Stimulated activated CD4-positive, alpha-beta T cell treated with anti-CD3 and anti-CD28 coated beads, Interleukin-4, amount 100 ng/mL, for 4 hours (primary cell): ENCODE measurements at regions not wholly inside any gene's neighbourhood (a gene's known extent, or its start where the extent isn't known, plus 50 kb on each side); places are given as distances from the start of the nearest gene placed in this dataset.

Experiments
- DNase-seq, 2 experiments: peaks; one replicate each; pipeline ENCODE4 v3.0.0-alpha.2; 2020

DNA sequence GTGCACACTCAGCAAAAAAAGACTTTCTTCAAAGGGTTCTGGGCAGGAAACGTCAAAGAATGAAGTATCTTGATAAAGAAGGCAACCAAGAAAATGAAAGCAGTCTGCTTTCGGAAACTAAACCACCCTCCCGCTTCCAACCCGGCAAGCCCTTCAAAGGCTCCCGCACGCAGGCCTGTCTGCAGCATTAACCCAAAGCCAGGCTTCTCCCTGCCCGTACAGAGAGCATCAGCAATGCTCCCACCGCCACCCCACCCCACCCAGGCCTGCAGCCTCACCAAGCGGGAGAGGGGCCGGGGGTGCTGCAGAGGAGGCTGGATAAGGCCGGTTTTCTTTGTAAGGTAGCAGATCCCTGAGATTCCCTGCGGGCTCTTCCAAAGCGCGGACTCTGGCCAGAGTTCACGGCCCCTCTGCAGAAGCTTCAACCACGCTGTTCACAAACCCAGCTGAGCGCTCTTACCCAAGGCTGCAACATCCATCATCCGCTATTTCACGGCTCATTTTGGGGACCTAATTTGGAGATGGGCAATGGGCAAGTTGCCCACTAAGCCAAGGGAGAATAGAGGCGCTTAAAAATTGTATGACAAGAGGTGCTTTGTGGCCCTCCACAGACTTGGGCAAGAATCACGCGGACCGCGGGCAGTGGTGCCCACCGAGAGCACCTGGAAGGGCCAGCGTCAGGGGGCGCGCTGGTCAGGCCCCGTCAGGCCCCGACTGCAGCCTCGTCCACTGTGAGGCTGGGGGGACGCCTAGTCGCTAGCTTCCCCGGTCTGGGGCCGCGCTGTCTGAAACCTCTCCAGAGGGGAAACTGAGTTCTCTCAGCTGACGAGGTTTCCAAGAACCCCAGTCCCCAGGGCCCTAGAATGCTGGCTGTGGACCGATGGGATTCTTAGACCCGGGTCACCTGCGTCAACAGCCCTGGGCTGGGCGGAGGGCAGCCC, 225.4 kb upstream of the ID2 start:
- peak; percentile 39 to 45 for DNase-seq

DNA sequence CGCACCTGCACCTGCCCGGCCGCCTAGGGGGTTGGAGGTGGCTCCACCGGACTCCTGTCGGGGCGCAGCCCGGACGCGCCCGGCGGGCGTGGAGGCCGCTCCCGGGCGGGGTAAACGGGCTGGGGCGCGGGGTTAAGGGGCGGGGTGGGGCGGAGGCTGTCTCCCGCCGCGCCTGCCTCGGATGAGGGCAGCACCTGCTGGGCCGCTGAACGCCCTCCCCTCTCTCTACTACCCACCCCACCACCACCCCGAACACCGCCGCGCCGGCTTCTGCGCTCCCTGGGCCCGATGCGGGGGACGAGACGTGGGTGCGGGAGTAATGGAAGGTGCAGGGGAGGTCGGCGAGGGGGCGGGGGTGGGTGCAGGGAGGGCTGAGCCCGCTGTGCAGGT, 224.8 kb upstream of the ID2 start:
- DNase-seq = no peak

DNA sequence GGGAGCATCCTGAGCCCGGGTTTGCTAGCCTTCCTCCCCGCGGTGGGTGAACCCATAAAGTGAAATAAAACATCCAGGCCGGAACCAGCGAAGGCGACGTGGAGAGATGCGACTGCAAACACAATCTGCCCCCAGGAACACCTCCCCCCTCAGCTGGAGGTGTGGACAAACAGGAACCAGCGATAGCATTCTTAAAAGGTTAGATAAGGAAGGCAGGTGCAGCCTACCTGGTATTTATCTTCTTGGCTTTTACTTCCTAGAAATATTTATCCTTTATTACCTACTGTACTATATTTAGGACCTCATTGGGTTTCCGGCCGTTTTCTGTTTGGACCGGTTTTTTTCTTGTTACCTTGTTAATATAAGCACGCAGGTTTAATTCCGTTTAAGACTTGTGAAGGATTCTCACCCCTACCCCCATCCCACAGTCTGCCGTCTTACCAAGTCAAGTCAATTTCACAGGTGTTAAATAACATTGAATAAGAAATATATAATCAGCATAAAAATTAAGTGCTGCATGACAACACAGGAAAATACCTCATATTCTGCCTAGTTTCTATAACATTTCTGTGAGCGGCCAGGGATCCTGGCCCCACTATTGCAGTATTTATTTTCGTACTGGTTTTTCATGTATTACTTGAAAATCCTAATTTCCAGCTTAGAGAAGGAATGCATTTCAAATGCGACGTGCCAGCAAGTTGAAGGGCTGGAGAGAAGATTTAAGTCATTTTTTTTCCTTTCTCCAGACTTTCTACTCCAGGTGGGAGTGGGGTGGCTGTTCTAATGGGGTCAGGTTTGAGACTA, 224.0 kb upstream of the ID2 start:
- DNase-seq = no peak

DNA sequence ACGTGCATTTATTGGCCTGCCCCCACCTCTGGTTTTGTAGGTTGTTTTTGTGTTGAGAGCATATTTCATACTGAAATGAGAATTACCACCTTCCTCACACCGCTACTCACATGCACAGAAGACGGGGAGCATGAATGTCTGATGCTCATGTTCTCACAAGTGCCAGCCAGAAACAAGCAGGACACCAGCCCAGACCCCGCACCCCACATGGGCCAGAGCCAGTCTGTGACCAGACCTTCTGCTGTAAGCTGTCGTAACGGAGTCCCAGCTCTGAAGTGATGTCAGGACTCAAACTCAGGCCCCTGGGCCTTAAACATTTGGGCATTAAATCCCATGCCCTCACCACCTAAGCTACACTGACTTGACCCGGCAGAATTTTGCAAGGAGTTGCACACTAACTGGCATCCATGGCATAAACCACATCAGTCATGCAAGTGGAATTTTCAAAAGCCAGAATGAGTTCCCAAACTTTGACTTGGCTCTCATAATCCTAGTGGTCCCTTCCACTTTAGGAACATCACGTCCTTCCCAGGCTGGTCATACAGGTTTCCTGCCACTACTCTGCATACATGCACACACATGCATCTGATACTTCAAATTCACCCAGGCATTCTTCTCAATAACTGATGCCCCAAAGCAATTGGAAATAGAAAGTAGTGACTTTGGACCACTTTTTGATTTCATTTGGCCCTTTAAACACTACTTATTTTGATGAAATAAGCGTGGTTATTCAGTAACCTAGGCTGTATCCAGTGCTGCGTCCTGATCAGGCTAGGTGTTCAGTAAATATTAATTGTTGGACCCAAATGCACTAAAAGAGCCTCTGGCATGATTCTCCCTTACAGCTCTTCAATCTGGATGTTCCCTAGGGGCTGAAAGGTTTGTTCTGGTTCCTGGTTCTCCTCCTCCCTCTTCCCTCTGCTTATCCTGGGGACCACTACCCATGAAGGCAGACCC, 223.1 kb upstream of the ID2 start:
- DNase-seq = no peak

DNA sequence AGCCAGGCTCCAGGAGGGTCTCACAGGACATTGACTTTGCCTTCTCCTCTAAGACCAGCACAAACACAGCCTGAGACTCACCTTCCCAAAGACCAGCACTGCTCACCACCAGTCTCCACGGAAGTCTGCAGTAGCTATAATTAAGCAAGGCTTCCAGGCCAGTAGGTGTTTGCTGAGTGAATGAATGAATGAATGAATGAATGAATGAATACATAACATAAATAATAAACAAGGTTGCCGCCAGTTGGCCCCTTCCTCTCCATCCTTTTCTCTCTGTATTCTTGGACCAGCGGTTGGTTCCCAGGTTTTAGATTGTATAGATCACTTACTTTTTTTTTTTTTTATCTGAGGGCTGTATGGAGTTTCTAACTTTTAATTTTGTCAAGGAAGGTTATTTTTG, 222.4 kb upstream of the ID2 start:
- no peak for DNase-seq

DNA sequence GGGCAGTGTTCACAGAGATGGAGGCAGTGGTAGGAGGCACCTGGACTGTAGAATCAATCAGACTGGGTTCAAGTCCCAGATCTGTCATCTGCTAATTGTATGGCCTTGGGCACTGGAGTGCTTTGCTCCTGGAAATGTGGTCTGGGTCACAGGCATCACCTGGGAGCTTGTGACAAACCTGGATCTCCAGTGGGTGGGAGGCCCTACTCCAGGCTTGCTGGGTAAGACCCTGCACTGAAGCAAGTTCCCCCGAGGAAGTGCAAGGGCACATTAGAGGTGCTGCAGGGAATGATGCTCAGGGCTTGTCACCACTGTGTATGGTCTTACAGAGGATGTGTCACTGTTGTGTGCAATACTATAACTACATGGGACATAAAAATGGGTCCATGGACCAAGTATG, 220.5 kb upstream of the ID2 start:
- DNase-seq = no peak

DNA sequence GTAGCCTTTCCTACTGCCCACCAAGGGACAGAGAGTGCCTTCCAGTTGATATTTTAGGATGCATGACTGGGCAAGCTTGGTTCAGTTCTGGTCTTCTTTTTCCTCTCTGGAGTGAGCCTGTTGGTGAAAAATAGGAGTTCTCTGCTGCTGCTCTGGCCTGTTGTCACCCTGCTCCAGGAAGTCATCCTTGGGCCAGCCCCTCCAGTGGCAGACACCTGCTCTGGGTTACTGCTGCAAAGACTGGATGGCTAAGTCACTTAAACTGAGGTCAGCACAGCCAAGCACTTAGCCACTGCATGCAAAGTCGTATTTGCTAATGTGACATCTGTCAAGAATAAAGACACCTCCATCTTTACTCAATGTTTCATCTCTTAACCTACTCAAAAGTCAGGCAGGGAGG, 219.6 kb upstream of the ID2 start:
- no peak for DNase-seq

DNA sequence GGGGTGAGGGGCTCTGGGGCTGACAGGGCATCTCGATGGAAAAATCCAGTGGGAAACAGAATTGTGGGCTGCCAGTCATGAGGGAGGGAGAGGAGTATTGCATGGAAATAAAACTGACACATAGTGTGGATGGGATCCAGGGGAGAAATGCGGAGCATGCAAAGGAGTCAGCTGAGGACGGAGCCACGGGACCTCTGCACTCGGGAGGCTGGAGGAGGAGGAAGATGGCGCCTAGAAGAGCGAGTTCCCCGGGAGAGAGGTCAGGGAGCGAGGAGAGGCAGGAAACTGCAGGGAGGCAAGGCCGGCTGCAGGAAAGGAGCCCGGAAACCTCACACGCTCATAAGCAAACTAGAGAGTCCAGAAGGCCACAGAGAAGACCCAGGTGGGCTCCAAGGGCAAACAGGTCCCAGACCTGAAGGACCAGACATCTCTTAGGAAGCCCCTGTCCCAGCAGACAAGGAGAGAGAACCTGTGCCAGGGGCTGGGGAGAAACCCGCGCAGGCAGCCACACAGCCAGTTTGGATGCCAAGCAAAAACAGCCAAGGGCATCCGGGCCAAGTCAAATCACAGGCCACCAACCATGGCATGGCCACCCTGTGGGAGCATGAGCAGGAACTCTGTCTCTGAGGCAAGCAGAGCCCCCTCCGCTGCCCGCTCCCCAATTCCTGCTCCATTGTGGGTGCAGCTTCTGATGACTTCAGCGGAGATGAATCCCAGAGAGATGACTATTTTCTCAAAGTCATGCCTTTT, 218.8 kb upstream of the ID2 start:
- DNase-seq = no peak

DNA sequence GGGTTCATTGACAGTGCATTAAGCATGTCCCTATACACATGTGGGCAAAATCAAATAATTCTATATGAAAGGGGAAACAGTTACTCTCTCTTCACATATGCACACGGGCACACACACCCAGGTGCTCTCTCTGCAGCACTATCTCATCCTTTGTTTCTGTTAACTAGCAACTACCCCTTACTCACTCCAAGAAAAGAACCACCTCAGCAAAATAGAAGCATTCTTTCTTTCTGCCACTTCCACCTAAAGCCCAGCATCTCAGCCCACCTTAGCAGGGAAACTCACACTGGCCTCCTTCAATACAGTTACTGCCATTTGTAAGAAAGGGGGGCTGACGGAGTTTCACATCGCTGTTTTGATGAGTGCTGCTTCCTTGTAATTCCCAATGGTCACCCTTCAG, 216.3 kb upstream of the ID2 start:
- DNase-seq = no peak

DNA sequence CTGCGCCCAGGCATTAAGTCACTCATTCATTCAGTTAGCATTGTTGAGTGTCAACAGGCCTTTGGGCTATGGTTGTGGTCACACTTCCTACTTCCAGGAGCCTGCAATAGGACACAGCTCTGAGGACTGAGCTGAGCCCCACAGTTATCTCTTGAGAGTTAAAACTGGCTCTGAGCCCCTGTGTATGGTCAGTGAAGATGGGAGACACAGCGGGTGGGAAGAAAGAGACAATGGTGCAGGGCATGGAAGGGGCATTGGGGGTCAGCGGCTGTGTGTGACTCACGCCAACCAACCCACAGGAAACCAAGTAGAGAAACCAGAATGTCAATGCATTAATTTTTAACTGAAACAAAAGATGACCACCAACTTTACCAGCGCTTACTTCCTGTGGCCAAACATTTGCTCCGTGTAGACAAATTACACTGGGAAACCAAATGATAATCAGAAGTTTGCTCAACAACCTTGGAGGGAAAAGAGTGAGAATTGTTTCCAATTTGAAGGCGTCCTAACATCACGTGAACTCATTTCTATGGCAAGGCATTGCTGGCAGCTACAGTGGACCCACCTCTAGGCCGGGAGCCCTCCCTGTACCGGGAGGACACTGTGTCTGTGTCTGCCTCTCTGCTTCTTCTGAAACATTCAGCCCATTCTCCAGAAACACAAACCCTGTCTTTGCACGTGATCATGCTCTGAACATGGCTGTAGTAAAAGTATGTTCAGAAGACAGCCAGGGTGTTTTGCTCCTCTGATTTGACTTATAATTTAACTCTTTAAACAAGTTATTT, 212.0 kb upstream of the ID2 start:
- no peak for DNase-seq

DNA sequence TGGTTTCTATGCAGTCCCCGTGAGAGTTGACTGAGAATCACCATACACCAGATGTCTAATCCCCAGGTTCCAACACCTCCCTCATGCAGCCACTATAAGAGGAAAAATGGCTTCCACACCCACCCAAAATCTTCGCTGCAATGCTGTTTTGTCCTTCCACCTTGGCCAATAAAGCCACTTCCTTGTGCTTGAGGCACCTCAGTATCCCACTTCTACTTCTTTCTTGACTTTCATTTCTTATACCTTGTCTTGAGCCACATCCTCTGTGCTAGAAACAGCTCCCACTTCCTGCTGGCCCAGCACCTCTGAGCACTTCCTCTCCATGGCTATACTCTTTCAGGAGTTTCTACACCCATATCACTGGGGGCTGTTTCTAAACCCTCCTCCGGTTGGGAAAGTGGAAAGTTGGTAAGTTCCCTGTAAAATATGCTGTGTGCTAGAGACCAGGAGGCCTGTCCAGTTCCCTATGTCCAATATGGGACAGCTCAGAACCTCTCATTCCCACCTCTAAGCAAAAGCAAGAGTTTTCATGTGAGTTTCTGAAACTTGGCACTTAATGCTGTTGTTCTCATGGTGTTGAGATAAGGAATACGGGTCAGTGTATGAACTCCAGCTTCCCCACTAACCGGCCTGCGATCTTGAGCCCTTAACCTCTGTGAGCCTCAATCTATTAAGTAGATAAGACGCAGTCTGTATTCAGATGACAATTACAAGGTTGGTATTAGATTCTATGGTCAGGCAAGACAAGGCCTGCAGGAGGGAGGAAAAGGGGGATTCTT, 209.1 kb upstream of the ID2 start:
- no peak for DNase-seq

DNA sequence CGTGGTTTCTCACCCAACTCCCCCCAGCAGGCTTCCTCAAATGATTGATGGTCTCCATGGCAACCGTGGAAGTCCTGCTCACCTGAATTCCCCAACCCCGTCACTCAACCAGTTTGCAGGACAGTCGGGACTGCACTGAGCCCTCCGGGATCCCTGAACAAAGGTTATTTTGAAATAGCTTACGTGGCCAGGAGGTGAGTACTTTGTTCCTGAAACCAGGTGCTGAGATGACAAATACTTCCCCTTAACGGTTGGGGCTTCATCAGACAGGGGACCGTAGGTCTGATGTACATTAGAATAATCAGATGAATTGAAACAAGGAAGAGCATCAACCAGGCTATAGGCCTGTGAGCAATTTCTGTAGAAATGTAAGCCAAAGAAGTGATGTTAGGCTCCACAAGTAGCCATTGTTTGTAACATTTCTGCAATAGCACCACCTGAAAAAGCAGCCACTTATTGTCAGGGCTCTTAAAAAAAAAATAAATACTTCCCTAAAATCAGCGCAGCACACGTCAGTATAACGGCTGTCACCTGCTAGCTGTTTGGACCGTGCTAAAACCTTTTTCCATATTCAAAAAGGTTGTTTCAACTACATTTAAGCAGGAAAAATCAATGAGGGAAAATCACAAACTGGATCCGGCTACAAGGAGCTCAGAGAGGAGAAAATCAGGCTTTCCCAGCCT, 206.4 kb upstream of the ID2 start:
- peak in 1 of 2 experiments; percentile 47 for DNase-seq

DNA sequence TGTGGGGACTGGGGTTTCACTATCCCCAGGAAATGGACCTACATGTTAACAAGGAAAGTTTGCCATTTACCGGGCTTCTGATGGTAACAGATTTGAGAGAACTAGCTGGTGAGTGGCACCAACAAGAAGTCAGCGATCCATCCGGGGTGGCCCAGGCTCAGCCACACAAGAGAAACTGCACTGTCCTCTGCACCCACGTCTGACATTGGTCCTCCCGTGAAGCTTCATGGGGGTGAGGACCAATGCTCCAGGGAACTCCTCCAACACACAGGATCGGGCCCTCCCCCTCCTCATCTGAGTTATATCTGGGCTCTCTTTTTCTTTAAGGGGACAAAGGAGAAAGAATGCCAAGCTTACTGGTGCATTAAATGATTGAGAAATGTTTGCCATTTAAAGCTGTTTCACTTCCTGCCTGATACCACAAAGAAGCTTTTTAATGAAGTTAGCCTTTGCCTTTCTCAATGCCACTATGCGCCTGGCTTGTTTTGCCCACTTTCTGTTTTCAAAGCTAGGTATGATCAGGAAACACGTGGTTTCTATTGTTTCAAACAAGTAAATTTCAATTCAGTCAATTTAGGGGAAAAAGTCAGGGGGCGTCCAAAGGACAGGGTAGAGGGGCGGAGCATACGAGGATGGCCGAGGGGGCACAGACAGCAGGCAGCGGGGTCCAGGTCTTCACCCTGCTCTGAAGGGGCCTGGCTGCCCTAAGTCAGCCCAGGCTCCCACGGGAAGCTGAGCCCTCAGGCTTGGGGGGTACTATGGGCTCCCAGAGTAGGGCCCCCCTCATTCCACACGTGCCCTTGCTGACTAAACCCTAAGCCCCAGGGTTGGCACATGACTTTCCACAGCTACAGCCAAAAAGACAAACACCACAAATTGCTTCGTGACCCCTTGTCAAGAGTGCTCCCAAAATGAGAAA, 204.0 kb upstream of the ID2 start:
- no peak for DNase-seq

DNA sequence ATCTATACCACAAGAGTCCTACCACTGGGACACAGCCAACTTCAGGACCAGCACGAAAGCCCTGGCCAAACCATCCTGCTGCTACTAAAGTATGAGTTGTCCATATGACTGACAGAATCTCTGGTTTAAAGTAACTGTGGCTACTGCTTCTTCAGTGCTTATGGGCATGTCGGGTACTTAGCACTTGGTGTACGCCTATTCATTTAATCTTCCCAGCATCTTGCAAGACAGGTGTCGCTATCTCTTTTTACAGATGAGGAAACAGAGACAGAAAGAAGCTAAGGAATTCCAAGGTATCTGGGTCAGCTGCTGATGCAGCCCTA, 203.4 kb upstream of the ID2 start:
- DNase-seq = no peak

DNA sequence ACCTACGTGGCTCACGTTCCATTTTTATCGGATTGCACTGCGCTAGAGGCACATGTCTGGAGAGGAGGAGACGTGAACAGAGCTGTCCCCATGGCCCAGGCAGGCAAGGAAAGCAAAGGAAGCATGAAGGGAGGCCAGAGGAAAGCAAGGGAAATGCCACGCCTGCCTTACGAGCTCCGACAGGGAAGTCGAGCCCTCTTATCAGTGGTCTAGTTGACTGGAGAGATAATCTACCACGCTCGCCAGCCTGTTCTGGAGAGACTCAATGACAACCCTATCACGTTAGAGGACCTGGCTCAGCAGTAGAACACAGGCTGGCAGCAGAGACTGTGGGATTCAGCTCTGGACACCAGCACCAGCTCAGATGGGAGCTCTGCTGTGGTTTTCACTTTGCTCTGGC, 202.6 kb upstream of the ID2 start:
- DNase-seq = no peak

DNA sequence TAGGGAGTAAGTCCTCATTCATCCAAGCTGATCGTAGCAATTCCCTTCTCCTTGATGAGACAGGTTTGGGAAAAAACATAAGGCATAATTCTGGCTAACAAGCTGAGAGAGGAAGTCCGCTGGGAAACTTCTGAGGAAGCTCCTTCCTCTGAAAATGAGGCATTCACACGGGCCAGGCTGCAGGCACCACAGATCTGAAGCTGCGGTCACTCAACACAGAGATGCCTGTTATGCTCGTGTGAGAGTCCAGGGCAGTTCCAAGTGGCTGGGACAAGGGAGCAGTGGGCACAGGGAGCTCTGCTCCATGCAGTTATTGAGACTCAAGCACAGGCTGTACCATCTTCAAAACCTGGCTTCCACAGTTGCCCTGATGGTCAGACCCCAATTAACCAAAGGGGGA, 200.9 kb upstream of the ID2 start:
- no peak for DNase-seq

DNA sequence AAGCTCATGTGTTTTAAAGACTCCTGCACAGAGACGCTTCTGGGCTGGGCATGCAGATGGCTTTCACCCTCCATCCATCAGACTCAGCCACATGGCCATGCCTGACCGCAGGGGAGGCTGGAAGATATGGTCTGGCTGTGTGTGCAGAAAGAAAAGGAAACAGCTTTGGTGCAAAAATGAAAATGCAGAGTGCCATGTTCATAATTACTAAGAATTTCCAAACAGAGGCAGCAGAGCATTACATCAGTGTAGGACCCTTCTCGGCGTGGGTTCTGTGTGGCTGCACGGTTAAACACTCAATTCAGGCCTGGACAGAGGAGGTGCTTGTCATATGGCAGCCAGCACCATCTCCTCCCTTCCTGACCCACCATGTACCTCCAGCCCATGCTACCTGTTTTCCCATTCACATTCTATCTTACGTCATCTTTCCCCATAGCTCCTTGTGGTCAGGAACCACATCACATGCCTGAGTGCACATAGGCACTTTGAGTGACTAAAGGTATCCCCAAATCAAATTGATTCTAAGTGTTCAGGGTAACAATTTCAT, 200.3 kb upstream of the ID2 start:
- no peak for DNase-seq

DNA sequence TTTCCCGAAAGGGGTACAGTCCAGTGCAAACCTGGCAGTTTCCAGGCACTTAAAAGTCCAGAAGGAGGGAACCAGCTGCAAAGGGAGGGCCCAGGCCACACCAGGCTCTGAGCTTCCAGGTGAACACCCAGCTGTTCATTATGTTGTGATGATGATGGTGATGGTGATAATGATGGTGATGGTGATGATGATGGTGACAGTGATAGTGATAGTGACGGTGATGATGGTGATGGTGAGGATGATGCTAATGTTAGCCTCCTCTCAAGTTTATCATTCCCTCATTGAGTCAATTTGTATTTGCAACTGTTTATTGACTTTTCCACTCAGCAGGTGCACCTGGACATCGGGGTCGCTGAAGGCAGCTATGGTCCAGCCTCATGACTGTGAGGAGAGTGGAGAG, 199.4 kb upstream of the ID2 start:
- DNase-seq = no peak
